ENCODE measurements at regions not wholly inside any gene's neighbourhood (a gene's known extent, or its start where the extent isn't known, plus 50 kb on each side); places are given as distances from the start of the nearest gene placed in this dataset.

DNA sequence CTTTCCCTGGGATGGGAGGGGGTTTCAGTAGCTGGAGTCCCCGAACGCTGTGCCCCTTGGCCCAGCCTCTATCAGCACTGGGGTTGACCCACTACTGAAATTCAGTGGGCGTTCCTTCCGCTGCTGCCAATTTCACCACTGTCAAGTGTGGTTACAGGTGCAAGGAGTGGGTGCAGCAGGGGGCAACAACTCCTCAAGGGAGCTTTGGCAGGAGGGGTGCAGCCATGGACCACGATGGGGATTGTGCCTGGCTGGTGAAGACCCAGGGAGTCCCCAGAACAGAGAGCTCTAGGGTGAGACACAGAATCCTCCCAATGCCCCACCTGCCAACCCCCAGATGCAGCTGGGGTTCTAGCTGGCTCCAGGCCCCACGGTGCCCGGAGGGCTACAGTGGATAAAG, 123.5 kb upstream of the SDK2 start:
- Histone ChIP-seq H3K9me3 (no peaks in the 10 kb centered on the region), H3K27me3 (no peaks in the 10 kb centered on the region), H3K36me3 (no peaks in the 10 kb centered on the region), H3K4me3 (no peak overlapping the region), H3K4me1 (peaks cover 0 to 34% (median 18%) of the 10 kb centered on the region in 4 donors), H3K27ac (no peak overlapping the region)
- no peak for DNase-seq
- intact Hi-C loops (cut with DNase I; ENCODE audit: low total_unique reads) = no loop called here
- TF ChIP-seq, protein P1, sequence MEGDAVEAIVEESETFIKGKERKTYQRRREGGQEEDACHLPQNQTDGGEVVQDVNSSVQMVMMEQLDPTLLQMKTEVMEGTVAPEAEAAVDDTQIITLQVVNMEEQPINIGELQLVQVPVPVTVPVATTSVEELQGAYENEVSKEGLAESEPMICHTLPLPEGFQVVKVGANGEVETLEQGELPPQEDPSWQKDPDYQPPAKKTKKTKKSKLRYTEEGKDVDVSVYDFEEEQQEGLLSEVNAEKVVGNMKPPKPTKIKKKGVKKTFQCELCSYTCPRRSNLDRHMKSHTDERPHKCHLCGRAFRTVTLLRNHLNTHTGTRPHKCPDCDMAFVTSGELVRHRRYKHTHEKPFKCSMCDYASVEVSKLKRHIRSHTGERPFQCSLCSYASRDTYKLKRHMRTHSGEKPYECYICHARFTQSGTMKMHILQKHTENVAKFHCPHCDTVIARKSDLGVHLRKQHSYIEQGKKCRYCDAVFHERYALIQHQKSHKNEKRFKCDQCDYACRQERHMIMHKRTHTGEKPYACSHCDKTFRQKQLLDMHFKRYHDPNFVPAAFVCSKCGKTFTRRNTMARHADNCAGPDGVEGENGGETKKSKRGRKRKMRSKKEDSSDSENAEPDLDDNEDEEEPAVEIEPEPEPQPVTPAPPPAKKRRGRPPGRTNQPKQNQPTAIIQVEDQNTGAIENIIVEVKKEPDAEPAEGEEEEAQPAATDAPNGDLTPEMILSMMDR (IDR thresholded peaks at IDR 0.05) = no peak

DNA sequence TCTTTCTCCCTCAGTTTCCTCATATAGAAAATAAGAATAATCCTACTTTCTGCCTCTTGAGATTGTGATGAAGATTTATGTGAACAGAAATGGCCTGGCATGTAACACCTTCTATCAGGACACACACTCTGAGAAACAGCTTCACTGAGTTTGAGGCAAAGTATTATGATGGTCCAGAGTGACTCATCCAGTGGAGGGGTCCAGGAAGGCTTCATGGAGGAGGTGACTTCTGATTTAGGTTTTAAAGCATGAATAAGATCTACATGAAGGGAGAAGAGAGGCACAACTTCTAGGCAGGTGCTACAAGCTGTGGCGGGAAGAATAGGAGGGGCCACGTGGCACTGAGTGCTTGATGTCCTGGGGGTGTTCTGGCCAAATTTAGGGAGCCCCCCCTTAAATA, 124.4 kb upstream of the SDK2 start:
- intact Hi-C loops (cut with DNase I; ENCODE audit: low total_unique reads) = no loop called here
- no peak overlapping the region for H3K4me3 ChIP-seq
- H3K27ac ChIP-seq = no peak overlapping the region
- no peaks in the 10 kb centered on the region for H3K36me3 ChIP-seq
- H3K9me3 ChIP-seq = no peaks in the 10 kb centered on the region
- TF ChIP-seq, protein P1 (IDR thresholded peaks at IDR 0.05) = no peak
- H3K4me1 ChIP-seq = peaks cover 0 to 28% (median 18%) of the 10 kb centered on the region in 4 donors
- no peaks in the 10 kb centered on the region for H3K27me3 ChIP-seq
- DNase-seq = no peak

DNA sequence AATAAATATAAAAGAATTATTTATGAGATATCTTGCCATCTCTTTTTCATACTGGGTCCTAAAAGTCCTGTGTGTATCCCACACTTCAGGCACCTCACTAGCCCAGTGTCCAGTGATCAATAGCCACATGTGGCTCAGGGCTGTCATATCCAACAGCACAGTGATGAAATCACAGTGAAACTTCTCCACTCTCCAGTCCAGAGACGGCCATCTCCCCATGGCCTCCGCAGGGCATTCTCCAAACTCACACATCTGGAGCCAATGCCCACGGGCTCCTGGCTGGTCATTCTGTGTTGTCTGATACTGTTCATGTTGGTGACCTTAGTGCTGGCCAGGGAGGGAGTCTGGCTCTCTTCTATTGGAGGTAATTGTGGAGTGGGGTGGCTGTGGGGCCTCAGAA, 125.2 kb upstream of the SDK2 start:
- no peak for DNase-seq
- Histone ChIP-seq H3K9me3 (no peaks in the 10 kb centered on the region), H3K36me3 (no peaks in the 10 kb centered on the region), H3K27ac (no peak overlapping the region), H3K4me3 (no peak overlapping the region), H3K27me3 (no peaks in the 10 kb centered on the region), H3K4me1 (peaks cover 0 to 28% (median 18%) of the 10 kb centered on the region in 4 donors)
- TF ChIP-seq, protein P1 (IDR thresholded peaks at IDR 0.05) = no peak
- intact Hi-C loops (cut with DNase I; ENCODE audit: low total_unique reads) = no loop called here

DNA sequence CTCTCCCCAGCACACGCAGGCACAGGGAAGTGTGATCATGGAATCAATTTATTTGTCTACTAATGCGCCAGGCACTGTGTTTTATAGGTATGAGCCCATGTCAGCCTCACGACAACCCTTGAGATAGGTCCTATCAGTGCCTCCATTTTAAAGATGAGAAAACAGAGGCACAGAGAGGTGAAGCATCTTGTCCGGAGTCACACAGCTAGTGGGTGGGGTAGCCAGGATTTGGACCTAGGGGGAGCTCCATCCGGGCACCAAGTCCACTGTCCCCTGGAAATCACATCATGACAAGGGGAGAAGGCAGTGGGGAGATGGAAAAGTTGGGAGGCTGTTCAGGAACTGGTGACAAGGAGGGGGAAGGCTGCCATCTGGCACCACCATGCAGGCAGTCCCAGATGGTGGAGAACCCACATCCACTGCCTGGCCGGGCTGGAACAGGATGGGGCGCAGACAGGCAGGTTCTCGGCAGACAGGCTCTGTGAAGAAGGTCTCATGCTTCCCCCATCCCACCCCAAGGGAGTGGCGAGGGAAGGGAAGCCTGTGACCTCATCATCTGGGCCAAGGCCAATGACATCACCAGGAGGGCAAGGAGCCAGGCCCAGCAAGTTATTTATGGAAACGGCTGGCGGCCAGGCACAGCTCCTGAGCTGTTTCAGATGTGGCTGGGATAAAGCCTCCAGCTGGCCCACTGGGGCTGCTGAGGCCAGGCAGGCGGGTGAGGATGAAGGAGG, 126.0 kb upstream of the SDK2 start:
- intact Hi-C loops (cut with DNase I; ENCODE audit: low total_unique reads) = no loop called here
- Histone ChIP-seq H3K36me3 (no peaks in the 10 kb centered on the region), H3K9me3 (no peaks in the 10 kb centered on the region), H3K27me3 (no peaks in the 10 kb centered on the region), H3K4me3 (no peak overlapping the region), H3K4me1 (peaks cover 0 to 28% (median 18%) of the 10 kb centered on the region in 4 donors), H3K27ac (peak overlapping the region in 1 of 2 donors; percentile 0)
- DNase-seq = peak; percentile 67 to 89
- TF ChIP-seq, protein P1 (IDR thresholded peaks at IDR 0.05) = no peak

DNA sequence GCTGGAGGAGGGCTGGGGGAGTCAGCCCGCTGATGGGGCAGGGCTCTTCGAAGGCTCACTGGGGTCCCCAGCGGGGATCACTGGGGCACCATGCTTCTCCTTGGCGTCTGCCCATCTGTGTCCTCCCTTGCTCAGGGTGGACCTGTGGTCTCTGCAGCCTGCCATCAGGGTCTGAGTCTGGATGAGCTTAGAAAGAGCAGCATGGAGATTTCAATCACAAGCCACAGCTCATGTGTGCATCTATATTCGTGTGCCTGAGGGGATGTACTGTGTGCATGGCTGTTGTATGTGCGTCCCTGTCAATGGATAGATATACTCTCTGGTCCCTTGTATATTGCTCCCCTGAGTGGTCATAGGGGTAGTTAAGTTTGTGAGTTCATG, 126.6 kb upstream of the SDK2 start:
- TF ChIP-seq, protein P1 (IDR thresholded peaks at IDR 0.05) = no peak
- Histone ChIP-seq H3K4me3 (no peak overlapping the region), H3K9me3 (no peaks in the 10 kb centered on the region), H3K27me3 (no peaks in the 10 kb centered on the region), H3K27ac (no peak overlapping the region), H3K4me1 (peaks cover 0 to 28% (median 18%) of the 10 kb centered on the region in 4 donors), H3K36me3 (no peaks in the 10 kb centered on the region)
- intact Hi-C loops (cut with DNase I; ENCODE audit: low total_unique reads) = no loop called here
- DNase-seq = no peak

Measured in tibial artery (tissue), 4 donors.